NCI-H526 (cell line): ENCODE measurements at regions not wholly inside any gene's neighbourhood (a gene's known extent, or its start where the extent isn't known, plus 50 kb on each side); places are given as distances from the start of the nearest gene placed in this dataset.

Experiments used
- DNase-seq, 2 experiments: peaks; one replicate each; lab custom pipeline; 2025; lab: John Stamatoyannopoulos, UW

DNA sequence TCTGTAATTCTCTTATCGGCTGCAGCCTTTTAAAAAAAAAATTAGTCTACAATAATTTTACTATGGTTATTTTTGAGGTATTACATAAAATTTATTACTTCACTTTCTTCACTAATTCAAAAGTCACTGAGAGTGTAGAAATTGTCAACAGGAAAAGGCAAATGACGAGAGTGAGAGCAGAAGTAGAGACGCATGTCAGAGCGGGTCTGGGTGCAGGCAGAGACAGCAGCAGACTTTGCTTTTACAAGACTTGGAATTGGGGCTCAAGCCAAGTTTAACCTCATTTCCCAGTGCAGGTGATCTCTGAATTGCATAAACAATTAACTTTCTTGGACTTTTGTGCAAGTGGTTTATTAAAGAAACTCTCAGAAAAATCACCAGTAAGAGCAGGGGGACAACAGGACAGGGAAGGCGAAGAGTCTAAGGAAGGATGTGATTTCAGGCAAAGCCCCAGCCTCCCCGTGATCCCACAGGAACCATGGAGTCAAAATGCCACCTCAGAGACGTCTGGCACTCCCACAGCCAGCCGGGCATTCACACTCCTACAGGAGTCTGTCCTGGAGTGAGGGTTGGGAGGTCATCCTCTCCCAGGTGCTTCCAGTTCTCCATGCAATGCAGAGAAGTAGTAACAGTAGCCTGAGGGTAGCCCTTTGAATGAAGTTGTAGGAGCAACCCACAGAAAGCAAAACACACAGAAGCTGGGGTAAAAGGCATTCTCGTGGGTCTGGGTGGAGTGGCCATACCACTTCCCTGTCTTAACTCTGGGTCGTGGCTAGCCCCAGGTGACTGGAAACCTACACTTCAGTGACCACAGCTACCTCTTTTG is 274.0 kb upstream of the TGFBR2 start:
- no peak for DNase-seq

GRCh38 chr3:30333143-30333542 is 273.3 kb upstream of the TGFBR2 start:
- no peak for DNase-seq

- DNase-seq, result no peak
These were observed 272.5 kb upstream of the TGFBR2 start for GRCh38 chr3:30333903-30334302.

DNA sequence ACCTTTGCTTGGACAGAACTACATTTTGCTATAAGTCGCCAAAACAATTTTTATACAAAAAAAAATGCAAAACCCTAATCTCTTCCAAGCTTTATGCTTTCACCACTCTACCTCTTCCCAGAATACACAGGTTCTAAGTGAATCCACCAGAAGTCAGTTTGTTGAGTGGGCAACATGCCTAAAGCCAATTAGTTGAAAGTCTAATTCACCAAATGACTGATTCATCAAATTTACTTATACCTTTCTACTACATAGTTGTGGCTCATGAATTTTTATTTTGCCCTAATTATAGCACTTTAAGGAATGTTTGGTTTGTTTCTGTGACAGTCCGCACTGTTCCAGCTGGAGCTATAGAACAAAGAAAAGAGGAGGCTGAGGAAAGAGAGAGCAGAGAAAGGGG is 265.9 kb upstream of the TGFBR2 start:
- no peak for DNase-seq

DNA sequence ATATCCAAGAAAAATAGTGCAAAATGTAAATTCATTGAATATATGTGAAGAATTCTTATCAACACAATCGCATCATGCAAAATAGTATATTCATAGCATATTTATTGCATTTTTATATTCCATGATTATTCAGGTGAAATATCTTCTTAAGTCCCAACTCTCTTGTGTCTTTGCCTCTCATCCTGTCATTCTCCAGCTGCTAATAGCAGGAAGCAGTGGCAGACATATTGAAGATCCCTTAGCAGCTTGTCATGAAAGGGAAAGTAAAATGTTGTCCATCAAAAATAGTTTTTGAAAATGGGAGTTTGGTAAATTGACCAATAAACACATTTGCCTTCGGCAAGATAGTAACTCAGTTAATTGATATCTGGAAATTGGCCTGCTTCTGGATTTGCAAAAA is 265.3 kb upstream of the TGFBR2 start:
- no peak for DNase-seq

DNA sequence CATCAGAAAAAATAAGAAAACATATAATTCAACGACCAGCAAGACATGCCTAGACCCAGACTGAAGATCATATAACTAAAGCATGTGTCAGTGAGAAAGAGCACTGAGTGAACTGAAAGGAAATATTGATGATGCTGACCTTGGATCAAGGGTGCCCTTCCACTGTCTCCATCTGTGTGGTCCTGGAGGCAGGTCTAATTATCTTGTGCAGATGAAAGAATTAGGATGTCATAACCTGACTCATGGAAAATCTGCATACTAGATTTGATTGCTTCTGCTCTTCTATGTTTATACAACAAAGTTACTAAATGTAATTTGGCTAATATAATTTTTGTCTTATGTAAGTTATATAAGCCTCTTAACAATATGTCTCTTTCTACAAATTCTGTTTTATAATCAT is 264.6 kb upstream of the TGFBR2 start:
- no peak for DNase-seq

- no peak for DNase-seq
These were observed 263.9 kb upstream of the TGFBR2 start for GRCh38 chr3:30342318-30343060.

GRCh38 chr3:30343067-30343831 is 263.2 kb upstream of the TGFBR2 start:
- DNase-seq, result no peak

GRCh38 chr3:30343861-30344260 is 262.5 kb upstream of the TGFBR2 start:
- no peak for DNase-seq

DNA sequence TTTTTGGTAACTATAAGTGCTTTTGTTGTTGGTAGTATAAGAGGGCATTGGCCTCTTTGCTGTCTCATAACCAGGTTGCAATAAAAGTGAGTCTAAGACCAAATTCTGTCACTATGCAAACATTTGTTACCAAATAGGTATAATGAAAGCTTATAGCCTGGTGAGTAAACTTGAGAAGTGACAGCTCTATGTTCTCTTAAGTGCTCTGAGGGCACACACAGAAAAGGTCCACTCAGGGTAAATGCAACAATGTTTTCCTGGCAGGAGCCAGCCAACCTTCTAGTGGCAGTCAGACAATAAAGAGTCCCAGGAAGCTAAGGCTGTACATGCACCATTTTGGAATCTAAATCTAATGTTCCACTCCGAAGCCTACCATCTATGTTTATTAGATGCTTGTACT is 262.1 kb upstream of the TGFBR2 start:
- no peak for DNase-seq

DNA sequence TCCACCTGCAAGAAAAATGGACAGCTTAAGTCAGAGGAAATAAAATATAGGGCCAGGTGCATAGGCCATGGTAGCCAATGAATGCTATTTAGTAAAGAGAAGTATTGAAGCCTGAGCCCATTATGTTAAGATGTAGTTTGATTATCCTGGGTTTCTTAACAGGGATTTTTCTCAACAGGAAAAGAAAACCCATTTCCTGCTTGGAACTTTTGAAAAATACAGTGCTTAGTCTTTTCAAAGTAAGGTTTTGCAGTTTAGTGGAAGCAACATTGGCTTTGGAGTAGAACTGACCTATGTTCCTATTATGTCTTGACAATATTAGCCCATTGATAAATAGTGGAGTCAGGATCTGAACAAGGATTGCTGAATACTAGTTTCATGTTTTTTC is 259.5 kb upstream of the TGFBR2 start:
- DNase-seq, result no peak

DNA sequence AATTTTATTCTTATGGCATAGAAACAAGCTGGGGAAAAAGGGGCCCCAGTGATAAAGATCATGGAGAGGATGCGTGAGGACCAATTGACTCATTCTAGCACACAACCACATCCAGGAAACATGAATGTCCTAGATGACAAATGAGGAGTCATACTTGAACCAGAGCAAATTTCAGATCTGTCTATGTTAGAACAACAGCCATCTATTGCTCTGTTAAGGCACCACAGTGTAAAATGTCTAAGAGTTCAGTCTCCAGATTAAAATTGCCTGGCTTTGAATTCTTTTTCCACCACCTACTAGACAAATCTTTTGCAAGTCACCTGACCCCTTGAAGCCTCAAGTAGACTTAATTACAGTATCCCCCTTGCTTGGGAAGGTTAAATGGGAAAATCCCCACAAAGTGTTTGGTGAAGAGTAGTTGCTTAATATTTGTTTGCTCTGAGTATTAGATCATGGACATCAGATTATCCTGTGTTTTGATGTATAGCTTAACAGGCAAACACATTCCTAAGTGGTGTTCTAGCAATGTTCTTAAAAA is 258.7 kb upstream of the TGFBR2 start:
- DNase-seq, result no peak

DNA sequence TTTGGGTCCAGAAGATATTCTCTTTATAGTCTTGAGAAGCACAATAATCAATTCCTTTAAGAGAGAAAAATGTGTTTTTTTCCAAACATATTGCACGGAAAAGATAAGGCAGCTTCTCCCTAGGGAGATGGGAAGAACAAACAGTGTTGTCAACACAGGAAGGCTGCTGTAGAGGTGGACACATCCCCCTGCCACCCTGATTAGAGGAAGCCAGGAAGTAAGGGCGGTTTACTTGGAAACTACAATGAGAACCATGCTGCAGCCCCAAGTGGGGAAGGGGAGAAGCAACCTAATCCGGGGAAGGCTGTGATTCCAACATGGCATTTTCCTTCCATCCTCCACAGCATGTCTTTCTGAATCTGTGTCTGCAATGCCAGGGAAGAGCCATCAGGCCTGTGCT is 256.9 kb upstream of the TGFBR2 start:
- no peak for DNase-seq

- DNase-seq, result no peak
These were observed 256.4 kb upstream of the TGFBR2 start for GRCh38 chr3:30350011-30350410.

GRCh38 chr3:30350901-30351300 is 255.5 kb upstream of the TGFBR2 start:
- DNase-seq, result no peak

GRCh38 chr3:30352410-30353318 is 253.7 kb upstream of the TGFBR2 start:
- DNase-seq, result no peak

DNA sequence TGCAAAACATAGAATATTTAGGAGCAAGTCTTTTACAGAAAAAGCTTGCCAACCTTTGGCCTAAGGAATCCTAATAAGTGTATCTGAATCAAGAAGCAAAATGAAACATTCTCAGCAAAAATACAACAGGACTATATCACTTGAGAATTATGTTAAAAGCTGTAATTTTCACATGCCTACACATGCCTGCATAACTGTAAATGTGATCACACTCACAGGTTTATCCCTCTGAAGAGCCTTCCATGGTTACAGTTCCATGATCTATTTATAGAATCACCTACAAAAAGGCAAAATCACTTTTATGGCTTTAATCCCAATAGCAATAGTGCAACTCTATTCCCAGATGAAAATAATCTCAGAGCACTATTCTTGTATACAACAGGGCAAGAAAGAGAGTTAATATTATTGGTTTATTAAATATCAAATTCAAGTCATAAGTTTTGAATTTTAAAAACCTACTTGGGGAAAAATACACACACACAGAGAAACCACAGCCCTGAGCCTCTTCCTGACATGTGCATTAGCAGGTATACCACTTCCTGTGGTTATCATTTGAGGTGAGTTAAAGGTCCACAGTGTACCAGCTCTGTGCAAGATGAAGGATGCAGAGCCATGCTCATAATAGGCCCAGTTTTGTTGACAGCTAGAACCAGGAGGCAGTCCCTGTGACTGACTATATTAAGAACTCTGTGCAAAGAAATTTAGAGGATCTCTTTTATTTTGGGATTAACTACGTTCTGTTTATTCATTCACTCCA is 252.5 kb upstream of the TGFBR2 start:
- DNase-seq, result no peak

DNA sequence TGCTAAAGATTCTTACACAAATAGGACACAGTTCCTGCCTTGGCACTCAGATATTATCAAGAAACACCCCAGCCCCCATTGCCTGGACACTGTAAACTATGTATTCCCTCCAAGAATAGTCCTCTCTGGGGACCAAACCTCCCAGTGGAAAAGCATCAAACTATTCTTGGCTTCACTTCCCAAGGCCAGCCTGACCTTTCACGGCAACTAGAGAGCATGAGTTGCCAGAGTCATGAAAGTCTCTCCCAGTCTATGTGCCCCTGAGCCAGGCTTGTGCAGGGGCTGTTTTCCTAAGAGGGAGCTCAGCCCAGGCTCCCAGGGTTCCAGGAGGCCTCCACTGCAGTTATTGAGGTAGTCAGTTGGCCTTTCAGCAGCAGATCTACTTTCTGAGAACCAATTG is 251.9 kb upstream of the TGFBR2 start:
- DNase-seq, result no peak

DNA sequence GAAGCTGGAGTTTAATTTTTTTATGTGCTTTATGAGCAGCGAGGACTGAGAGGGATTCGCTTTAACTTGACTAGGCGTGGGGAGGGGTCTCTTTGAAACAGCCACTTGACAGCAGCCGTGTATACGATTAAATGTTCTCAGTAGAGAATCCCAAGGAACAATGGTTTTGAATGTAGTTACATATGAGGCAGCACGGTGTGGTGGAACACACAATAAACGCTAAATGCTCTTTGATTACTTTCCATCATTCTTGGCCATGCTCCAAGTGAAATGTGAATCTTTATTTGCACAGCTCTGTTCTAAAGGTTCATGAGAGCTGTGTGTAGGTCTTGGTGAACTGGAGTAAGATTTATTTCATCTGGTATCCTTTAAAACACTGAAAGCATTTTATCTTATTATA is 251.4 kb upstream of the TGFBR2 start:
- peak; percentile 2 to 18 for DNase-seq

- DNase-seq, result no peak
These were observed 250.8 kb upstream of the TGFBR2 start for GRCh38 chr3:30355622-30356021.
